Uterus (tissue), 2 donors: ENCODE measurements at regions not wholly inside any gene's neighbourhood (a gene's known extent, or its start where the extent isn't known, plus 50 kb on each side); places are given as distances from the start of the nearest gene placed in this dataset.

Experiments used
- CTCF ChIP-seq, 4 experiments: fragments of 200-600 bp in 2 of 4; fragments of 450-650 bp in 2 of 4; sonication (generic) in 2 of 4; IDR thresholded peaks; one replicate each; pipeline ENCODE4 v1.5.1; 2016 to 2019; ENCODE audit warnings: antibody characterized with exemption in 4 of 4, mild to moderate bottlenecking in 2 of 4, moderate library complexity in 1 of 4
- POLR2A ChIP-seq, 2 donors: fragments of 450-650 bp; IDR thresholded peaks; one replicate each; pipeline ENCODE4 v1.6.1; 2016; ENCODE audit warnings: antibody characterized with exemption in 2 of 2, mild to moderate bottlenecking in 1 of 2, moderate library complexity in 1 of 2

- TF ChIP-seq CTCF (IDR thresholded peaks at IDR 0.05), result peak; percentile 47 to 52 (median 52)
- TF ChIP-seq POLR2A (IDR thresholded peaks at IDR 0.05), result no peak
Observed at GRCh38 chr13:78137404-78138142, 218.9 kb upstream of the EDNRB start.
